HG02759 (cell line): ENCODE measurements at regions not wholly inside any gene's neighbourhood (a gene's known extent, or its start where the extent isn't known, plus 50 kb on each side); places are given as distances from the start of the nearest gene placed in this dataset.

Experiments used
- ATAC-seq: cut with Tn5 transposase; IDR thresholded peaks from one replicate; pipeline ENCODE4 v1.9.1; 2021; ENCODE audit warnings: mild to moderate bottlenecking, moderate library complexity; ENCODE audit not compliant: unreplicated experiment

DNA sequence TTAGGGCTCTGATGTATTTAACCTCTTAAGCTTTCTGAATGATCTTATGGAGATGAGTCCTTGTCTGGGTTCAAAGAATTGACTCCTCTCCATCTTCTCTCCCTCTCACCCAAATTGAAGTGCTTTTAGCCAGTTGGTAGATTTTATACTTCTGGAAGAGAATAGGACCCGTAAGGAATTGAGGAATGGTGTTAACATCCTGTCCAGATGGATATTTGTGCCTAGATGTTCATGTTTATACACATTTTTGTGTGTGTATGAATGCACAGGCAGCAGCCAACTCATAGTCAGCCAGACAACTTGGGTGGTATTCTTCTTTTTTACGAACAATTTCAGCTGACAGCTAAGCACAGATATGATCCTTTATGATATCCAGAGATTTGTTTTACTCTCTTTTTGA, 449.6 kb upstream of the RGS6 start:
- ATAC-seq = no peak

DNA sequence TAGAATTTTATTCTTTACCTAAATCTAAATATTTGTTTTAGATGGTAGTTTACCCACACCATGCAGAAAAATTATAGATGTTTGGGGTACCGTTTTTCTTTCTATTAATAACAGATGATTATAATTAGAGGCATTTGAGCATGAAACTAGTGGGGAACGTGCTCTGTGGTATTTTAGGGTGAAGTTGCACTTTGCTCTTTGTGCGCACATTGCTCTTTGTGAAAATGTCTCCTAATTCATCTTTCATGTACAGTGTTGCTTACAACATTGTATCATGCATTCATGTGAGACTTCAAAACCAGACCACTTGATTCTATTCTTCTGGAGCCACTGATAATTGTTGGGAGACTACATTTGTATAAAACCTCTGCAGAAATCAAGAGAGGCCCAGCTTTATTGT, 449.1 kb upstream of the RGS6 start:
- ATAC-seq = no peak

DNA sequence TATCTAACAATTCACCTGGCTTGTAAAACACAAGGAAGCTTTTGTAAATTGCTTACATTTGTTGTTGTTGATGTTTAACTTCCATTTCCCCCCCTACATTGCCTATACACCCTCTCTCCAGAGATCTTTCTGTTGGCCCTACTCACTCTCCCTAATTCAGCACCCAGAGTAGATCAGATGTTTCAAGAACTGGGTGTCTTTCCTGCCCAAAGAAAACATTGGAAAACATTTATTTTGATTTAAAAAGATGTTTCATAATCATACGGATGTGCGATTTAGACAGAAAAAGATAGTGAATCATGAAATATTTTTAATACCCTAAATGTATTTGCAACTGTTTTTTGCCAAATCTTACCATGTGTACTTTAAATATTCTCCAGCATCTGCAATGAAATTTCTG, 446.4 kb upstream of the RGS6 start:
- no peak for ATAC-seq

DNA sequence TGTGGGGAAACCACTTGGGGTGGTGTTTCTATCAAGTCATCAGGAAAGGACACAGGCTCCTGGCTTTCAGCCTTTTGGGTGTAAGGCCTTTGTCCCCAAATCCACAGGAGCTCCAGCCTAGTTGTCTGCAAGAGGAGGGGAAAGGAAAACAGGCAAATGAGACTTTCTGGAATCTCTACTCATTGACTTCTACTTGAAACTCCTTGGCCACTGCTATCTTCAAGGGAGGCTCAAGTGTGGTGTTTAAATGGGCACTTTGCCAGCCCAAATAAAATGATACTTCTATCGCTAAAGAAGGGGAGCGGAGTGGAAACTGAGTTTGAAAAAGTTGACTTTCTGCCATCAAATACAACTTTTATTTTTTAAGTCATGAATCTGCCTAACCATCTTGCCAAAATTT, 445.9 kb upstream of the RGS6 start:
- no peak for ATAC-seq

DNA sequence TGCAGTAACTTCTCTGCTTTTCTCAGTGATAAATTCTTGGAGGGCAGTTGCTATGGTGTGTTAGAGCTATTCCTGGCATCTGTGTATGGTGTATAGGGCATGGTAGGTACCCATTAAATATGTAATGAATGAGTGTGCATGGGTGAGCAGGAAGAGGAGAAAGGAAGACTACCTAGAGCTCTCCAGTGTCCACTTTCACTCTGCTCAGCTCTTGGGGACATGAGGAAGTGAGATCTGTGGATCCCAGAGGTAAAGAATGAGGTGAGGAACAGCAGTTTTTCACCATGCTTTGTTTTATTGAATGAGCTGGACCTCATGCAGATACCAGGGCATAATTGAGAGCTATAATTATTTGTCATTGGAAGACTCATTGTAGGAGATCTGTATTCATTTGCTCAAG, 444.8 kb upstream of the RGS6 start:
- no peak for ATAC-seq

DNA sequence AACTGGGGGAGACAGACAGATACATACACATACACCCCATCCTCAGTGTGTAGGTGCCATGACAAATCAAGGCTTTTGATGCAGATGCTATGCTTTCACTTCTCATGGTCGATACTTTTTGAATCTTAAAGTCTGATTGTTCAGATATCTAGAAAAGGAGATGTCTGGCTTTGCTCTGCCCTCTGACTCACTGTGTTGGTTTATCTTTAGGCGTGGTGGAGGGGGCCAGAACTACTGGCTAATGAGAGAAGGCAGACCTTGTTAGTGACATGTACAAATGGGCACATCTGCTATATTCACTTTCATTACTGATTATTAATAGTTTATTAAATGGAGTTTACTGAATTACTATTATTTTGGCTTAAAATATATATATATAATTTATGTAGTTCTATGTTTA, 444.3 kb upstream of the RGS6 start:
- no peak for ATAC-seq

DNA sequence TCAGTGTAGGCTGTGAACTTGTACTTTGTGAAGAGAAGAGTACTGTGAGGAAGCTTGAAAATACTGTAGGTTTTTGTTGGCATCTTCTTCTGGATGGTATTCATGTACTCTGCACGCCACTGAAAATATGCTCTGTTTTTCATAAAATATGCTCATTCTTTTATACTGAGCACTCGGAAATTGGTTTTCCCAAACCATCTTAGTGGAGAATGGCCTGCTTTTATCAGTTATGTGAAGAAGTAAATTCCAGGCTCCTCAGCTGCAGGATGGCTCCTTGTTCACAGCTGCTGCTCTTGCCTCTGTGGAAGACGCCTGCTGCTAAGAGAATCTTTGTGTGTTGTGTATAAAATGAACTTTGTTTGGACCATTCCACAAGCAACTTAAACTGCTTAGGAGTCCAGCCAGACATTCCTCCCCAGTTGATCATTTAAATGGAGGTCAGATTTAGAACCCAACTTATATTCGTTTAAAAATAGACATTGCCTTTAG, 443.5 kb upstream of the RGS6 start:
- ATAC-seq = no peak

DNA sequence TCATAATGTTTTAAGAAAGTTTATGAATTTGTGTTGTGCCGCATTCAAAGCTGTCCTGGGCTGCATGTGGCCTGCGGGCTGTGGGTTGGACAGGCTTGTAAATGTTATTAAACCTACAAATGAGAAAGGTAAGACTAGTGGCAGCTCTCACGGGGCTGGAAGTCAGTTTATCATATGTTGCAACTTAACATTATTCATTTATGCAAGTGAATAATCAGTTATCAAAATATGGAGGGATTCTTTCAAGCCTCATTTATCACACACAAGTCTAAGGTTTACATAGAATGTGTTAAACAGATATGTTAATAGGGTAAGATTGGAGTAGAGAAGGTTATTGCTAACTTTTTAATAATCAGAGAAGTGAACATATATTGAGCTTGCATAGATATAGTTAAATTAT, 442.5 kb upstream of the RGS6 start:
- no peak for ATAC-seq

DNA sequence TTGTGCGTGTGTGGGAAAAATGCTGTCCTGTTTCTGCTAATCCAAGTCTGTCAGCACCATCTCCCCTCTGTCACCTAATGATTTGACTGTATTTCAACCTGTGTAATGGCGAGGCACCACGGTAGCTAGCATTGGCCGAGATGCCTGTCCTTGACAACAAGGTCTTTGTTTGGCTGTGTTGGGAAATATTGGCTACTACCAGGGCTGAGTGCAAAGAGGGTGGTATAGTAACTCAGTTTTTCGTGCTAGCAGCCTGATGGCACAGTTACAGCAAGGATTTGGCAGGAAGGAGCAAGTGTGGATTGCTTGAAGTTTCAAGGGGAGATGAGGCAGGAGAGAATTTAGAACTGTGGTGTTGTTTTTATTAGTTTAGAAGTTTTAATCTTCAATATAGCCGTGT, 440.3 kb upstream of the RGS6 start:
- no peak for ATAC-seq

DNA sequence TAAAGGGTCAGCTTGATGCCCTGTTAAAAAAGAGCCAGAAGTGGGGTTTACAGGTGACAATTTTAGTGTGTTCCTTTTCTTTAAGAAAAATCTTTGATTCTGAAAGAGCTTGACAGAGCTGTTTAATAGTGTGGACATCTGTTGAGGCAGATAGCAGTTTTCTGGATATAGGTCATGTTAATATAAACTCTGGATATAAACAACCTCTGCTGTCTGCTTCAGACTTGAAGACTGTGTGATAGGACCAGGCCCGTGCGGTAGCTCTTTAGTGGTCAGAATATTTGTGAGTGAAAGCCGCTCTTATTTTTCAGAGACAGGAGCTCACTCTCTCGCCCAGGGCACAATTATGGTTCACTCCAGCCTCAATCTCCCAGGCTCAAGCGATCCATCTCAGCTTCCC, 439.9 kb upstream of the RGS6 start:
- ATAC-seq = no peak

DNA sequence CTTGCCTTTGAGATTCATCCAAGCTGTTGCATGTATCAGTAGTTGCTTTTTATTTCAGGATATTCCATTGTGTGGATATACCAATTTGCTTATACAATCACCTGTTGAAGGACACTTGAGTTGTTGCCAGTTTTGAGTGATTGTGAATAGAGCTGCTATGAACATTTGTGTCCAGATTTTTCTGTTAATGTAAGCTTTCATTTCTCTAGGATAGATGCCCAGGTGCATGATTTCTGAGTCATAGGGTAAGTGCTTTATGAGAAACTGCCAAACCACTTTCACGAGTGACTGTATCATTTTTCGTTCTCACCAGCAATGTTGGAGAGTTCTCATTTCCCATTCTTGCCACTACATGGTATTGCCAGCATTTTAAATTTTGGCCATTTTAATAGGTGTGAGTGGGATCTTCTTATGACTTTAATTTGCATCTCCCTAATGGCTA, 434.6 kb upstream of the RGS6 start:
- peak; percentile 82 for ATAC-seq

DNA sequence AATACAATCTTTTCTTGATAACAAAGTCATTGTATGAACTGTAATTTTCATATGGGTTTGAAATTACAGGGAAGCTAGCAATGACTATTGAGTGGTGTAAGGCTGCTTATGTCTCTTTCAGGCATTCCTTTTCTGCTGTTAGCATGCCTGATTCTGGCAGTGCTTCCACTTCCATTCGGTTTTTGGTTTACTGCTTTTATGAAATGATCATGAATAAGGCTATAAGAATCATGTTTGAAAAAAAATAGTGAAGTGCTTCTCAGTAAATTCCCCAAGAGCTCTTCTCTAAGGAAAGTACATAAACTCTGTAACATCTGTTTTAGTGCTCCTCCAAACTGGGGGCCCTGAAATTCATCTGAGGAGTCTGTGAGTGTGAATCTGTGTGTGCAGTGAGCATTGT, 434.0 kb upstream of the RGS6 start:
- peak; percentile 40 for ATAC-seq

DNA sequence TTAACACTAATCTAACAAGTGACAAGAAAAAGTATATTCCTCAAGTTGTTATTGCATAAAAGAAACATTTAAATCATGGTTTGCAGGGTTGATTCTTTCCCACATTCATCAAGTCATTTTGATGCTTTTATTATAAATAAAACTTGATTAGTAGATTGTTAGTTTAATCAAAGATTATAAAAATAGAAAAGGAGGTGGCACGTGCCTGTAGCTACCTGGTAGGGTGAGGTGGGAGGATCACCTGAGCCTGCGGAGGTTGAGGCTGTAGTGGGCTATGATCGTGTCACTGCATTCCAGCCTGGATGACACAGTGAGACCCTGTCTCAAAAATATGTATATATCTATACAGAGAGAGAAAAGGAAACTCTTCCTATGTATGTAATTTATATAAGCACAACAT, 433.2 kb upstream of the RGS6 start:
- no peak for ATAC-seq

DNA sequence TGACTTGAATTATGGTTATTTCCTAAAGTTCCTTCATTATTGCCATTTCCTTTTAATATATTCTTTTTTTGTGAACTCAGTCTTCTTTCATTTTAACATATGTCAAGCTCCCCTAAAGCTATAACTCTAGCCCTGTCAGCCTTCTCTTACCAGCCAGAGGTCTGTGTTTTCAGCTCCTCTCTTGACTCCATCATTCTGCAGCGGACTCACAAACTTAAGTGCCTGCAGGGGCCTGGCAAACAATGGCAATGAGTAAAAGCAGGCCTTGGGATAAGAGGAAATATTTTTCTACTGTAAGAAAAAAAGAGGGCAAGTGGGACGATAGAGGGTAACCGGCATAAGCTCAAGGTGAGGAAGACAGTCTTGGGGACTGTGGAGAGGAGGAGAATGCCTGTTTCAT, 424.5 kb upstream of the RGS6 start:
- no peak for ATAC-seq

DNA sequence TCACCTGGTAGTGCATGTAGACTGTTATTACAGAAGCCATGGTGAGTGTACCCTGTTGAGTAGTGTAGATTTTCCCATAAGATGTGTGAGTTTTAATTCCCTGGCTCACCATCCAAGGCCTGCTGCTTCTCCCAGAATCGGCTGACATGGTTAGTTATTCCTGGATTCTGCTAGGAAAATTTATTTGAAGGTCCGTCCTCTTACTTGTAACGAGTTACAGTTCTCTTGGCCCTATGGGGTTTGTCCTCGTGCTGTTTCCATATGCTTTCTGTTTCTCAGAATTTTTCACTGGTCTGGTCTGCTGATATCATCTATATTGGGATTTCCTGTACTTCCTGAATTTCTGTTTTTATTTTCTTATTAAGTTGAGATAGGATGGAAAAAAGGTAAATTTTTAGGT, 423.3 kb upstream of the RGS6 start:
- ATAC-seq = no peak

DNA sequence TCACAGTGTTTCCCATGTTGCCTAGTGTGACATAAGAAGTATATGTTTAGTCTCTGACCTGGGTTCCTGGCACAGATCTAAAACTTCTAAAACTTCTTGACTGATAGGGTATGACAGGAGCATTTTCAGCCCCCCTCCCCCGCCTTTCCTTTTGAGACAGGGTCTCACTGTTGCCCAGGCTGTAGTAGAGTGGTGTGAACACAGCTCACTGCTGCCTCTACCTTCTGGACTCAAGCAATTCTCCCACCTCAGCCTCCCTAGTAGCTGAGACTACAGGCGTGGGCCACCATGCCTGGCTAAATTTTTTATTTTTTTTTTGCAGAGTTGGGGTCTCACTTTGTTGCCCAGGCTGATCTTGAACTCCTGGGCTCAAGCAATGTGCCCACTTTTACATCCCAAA, 421.1 kb upstream of the RGS6 start:
- ATAC-seq = no peak

DNA sequence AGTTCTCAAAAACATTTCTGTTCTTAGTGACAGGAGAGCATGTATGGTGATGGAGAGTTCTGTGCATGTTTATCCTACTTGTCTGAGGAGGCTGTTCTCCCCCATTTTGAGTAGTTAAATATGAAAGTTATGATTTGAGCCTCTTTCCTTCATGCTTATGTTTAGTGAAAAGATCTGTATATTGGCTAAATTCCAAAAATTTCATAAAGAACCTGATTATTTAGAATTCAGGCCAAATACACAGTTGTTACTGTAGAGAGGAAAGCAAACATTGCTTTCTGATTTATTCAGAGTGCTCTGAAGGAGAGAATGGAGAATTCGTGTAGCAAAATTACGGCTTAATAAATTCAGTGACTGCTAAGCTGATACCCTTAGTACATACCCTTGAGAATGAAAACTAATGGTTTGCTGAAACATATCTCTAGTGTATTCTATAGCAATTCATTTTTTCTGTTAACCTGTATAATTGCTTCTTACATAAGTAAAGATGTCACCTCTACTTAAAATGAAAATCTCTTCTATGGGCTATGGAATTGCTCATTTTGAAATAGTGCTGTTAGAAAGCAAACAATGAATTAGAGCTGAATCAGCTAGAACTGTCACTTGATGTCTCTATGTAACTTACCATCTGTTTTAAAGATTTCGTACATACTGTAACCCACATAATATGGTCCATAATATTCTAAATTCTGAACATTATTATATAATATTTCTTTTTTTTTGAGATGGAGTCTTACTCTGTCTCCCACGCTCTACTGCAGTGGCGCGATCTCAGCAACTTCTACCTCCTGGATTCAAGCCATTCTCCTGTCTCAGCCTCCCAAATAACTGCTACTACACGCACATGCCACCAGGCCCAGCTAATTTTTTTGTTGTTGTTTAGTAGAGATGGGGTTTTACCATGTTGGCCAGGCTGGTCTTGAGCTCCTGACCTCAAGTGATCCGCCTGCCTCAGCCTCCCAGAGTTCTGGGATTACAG, 417.0 kb upstream of the RGS6 start:
- no peak for ATAC-seq

DNA sequence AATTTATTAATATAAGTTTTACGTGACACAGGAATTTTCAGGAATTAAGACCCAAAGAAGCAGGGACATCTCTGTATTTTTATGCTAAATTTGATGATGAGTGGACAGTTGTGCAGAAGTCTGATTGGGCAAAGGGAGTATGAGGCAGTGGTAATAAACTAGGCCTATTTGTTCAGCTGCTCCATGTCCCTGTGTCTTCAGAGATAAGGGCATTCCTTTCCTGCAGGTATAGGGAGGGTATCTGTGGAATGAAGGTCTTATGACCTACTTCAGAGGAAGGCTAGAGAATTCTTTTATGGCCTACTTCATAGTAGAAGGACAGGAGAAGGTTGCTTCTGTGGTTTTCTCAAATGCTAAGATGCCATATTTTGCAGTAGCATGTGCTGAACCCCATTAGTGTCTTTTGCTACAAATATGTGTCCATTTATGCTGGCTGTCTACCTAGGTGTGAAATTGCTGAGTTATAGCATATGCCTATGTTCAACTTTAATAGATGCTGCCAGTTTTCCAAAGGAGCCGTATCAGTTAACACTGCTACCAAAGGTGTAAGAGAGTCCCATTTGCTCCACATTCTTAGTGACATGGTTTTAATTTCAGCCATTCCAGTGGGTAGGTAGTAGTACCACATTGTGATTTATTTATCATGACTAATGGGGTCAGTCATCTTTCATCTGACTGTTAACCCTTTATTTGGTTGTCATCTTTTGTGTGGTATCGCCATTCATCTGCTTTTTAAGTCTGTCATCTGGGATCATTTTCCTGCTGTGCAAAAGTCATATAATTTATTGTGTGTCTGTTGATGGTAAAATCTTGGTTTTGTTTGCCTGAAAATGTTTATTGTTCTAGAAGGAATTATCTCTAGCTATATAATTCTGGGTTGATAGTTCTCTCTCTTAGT, 410.7 kb upstream of the RGS6 start:
- ATAC-seq = no peak

DNA sequence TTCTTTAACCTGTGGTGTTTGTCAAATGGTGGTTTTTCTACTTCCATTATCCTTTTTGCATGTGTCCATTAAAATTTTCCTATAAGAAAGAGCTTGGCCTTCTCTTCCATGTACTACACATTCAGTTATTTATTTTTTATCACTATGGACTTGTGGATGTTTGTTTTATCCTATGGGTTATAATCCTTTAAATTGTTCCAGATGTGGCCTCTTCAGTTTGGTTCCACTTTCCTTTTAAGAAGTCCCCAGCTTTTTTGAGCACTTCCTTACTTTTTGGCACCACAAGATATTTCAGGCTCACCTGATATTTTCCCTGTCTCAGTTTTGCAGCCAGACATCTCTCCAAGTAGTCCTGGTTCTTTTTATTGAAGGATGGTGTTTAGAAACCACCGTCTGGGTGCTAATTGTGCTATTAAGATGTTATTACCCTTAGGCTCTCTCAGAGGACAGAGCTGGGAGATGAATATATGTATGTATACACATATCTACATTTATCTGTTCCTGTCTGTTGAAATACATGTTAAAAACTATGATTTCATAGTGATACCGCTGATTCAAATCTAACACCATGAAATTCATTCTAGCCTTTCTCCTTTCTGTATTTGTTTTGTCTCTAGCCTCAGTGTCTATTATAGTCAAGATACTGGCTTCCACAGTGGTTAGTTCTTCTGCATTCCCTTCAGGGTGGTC, 408.5 kb upstream of the RGS6 start:
- ATAC-seq = peak; percentile 85

DNA sequence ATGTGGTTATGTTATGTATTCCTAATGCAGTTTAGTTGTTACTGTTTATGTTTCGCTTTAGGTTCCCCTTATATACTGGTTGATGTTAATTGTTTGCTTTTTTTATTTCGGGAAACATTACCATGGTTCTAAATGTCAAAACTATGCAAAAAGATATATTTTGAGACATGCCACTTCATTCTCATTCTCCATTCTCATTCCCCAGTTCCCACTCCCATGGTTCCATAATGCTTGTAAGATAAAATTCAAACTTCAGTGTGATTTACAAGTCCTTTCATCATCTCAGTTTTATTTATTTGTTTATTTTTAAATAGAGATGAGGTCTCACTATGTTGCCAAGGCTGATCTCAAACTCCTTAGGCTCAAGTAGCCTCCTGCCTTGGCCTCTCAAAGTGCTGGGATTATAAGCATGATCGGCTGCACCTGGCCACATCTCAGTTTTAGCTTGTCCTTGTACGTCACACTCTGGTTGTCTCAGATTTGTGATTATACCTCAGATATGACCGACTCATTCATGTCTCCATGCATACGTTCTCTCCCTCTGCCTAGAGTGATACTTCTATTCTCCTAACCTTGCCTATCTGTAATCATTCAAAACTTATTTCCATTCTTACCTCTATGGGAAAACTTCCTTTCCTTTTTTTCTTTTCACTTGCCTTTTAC, 407.8 kb upstream of the RGS6 start:
- ATAC-seq = peak; percentile 66
